ENCODE measurements at regions not wholly inside any gene's neighbourhood (a gene's known extent, or its start where the extent isn't known, plus 50 kb on each side); places are given as distances from the start of the nearest gene placed in this dataset.

GRCh38 chr10:131559450-131559911 lies 248.0 kb upstream of the TCERG1L start:
- Mint-ChIP-seq H3K27me3 (ENCODE audit: insufficient read depth) (no peaks in the 10 kb centered on the region), H3K9me3 (no peaks in the 10 kb centered on the region), H3K4me3 (no peak overlapping the region), H3K4me1 (ENCODE audit: low read depth) (no peaks in the 10 kb centered on the region), H3K36me3 (ENCODE audit: low read depth) (no peaks in the 10 kb centered on the region), H3K27ac (no peak overlapping the region)
- no peak for DNase-seq (ENCODE audit: low spot score)
- intact Hi-C loops (cut with micrococcal nuclease): no loop called here

GRCh38 chr10:131560166-131560565 lies 248.6 kb upstream of the TCERG1L start:
- no peaks in the 10 kb centered on the region for H3K36me3 Mint-ChIP-seq (ENCODE audit: low read depth)
- H3K27ac Mint-ChIP-seq: no peak overlapping the region
- peaks cover 7% of the 10 kb centered on the region for H3K9me3 Mint-ChIP-seq
- no peaks in the 10 kb centered on the region for H3K27me3 Mint-ChIP-seq (ENCODE audit: insufficient read depth)
- no peak overlapping the region for H3K4me3 Mint-ChIP-seq
- DNase-seq (ENCODE audit: low spot score): no peak
- intact Hi-C loops (cut with micrococcal nuclease): no loop called here
- H3K4me1 Mint-ChIP-seq (ENCODE audit: low read depth): no peaks in the 10 kb centered on the region

GRCh38 chr10:131560706-131561355 lies 249.3 kb upstream of the TCERG1L start:
- intact Hi-C loops (cut with micrococcal nuclease): no loop called here
- H3K4me3 Mint-ChIP-seq: no peak overlapping the region
- no peak for DNase-seq (ENCODE audit: low spot score)
- H3K27me3 Mint-ChIP-seq (ENCODE audit: insufficient read depth): no peaks in the 10 kb centered on the region
- no peaks in the 10 kb centered on the region for H3K4me1 Mint-ChIP-seq (ENCODE audit: low read depth)
- H3K27ac Mint-ChIP-seq: no peak overlapping the region
- H3K9me3 Mint-ChIP-seq: peaks cover 7% of the 10 kb centered on the region
- H3K36me3 Mint-ChIP-seq (ENCODE audit: low read depth): no peaks in the 10 kb centered on the region

GRCh38 chr10:131561897-131562296 lies 250.4 kb upstream of the TCERG1L start:
- no peak overlapping the region for H3K4me3 Mint-ChIP-seq
- H3K27ac Mint-ChIP-seq: no peak overlapping the region
- no peaks in the 10 kb centered on the region for H3K27me3 Mint-ChIP-seq (ENCODE audit: insufficient read depth)
- intact Hi-C loops (cut with micrococcal nuclease): no loop called here
- H3K4me1 Mint-ChIP-seq (ENCODE audit: low read depth): no peaks in the 10 kb centered on the region
- peaks cover 7% of the 10 kb centered on the region for H3K9me3 Mint-ChIP-seq
- no peaks in the 10 kb centered on the region for H3K36me3 Mint-ChIP-seq (ENCODE audit: low read depth)
- DNase-seq (ENCODE audit: low spot score): no peak

- peaks cover 7% of the 10 kb centered on the region for H3K9me3 Mint-ChIP-seq
- no peak for DNase-seq (ENCODE audit: low spot score)
- no peaks in the 10 kb centered on the region for H3K27me3 Mint-ChIP-seq (ENCODE audit: insufficient read depth)
- no peak overlapping the region for H3K4me3 Mint-ChIP-seq
- H3K36me3 Mint-ChIP-seq (ENCODE audit: low read depth): no peaks in the 10 kb centered on the region
- intact Hi-C loops (cut with micrococcal nuclease): no loop called here
- H3K27ac Mint-ChIP-seq: no peak overlapping the region
- no peaks in the 10 kb centered on the region for H3K4me1 Mint-ChIP-seq (ENCODE audit: low read depth)
Observed at GRCh38 chr10:131563411-131563810, 251.9 kb upstream of the TCERG1L start.

GRCh38 chr10:131567279-131568162 lies 256.0 kb upstream of the TCERG1L start:
- Mint-ChIP-seq H3K36me3 (ENCODE audit: low read depth) (no peaks in the 10 kb centered on the region), H3K9me3 (peaks cover 7% of the 10 kb centered on the region), H3K27me3 (ENCODE audit: insufficient read depth) (no peaks in the 10 kb centered on the region), H3K27ac (no peak overlapping the region), H3K4me3 (no peak overlapping the region), H3K4me1 (ENCODE audit: low read depth) (no peaks in the 10 kb centered on the region)
- no peak for DNase-seq (ENCODE audit: low spot score)
- intact Hi-C loops (cut with micrococcal nuclease): no loop called here

GRCh38 chr10:131568866-131569265 lies 257.3 kb upstream of the TCERG1L start:
- no peaks in the 10 kb centered on the region for H3K4me1 Mint-ChIP-seq (ENCODE audit: low read depth)
- no peak overlapping the region for H3K4me3 Mint-ChIP-seq
- DNase-seq (ENCODE audit: low spot score): no peak
- no peak overlapping the region for H3K27ac Mint-ChIP-seq
- peaks cover 7% of the 10 kb centered on the region for H3K9me3 Mint-ChIP-seq
- H3K36me3 Mint-ChIP-seq (ENCODE audit: low read depth): no peaks in the 10 kb centered on the region
- no peaks in the 10 kb centered on the region for H3K27me3 Mint-ChIP-seq (ENCODE audit: insufficient read depth)
- intact Hi-C loops (cut with micrococcal nuclease): no loop called here

- no peak overlapping the region for H3K27ac Mint-ChIP-seq
- no peak for DNase-seq (ENCODE audit: low spot score)
- H3K27me3 Mint-ChIP-seq (ENCODE audit: insufficient read depth): no peaks in the 10 kb centered on the region
- no peaks in the 10 kb centered on the region for H3K36me3 Mint-ChIP-seq (ENCODE audit: low read depth)
- no peak overlapping the region for H3K4me3 Mint-ChIP-seq
- no peaks in the 10 kb centered on the region for H3K4me1 Mint-ChIP-seq (ENCODE audit: low read depth)
- peaks cover under 1% of the 10 kb centered on the region for H3K9me3 Mint-ChIP-seq
- intact Hi-C loops (cut with micrococcal nuclease): no loop called here
Observed at GRCh38 chr10:131569851-131570715, 258.6 kb upstream of the TCERG1L start.

- DNase-seq (ENCODE audit: low spot score): no peak
- Mint-ChIP-seq H3K27me3 (ENCODE audit: insufficient read depth) (no peaks in the 10 kb centered on the region), H3K9me3 (no peaks in the 10 kb centered on the region), H3K4me3 (no peak overlapping the region), H3K27ac (no peak overlapping the region), H3K4me1 (ENCODE audit: low read depth) (no peaks in the 10 kb centered on the region), H3K36me3 (ENCODE audit: low read depth) (no peaks in the 10 kb centered on the region)
- intact Hi-C loops (cut with micrococcal nuclease): no loop called here
Observed at GRCh38 chr10:131570716-131571307, 259.3 kb upstream of the TCERG1L start.

GRCh38 chr10:131571346-131571745 lies 259.8 kb upstream of the TCERG1L start:
- intact Hi-C loops (cut with micrococcal nuclease): no loop called here
- no peak overlapping the region for H3K27ac Mint-ChIP-seq
- H3K4me1 Mint-ChIP-seq (ENCODE audit: low read depth): no peaks in the 10 kb centered on the region
- no peak overlapping the region for H3K4me3 Mint-ChIP-seq
- no peaks in the 10 kb centered on the region for H3K36me3 Mint-ChIP-seq (ENCODE audit: low read depth)
- no peaks in the 10 kb centered on the region for H3K27me3 Mint-ChIP-seq (ENCODE audit: insufficient read depth)
- no peak for DNase-seq (ENCODE audit: low spot score)
- H3K9me3 Mint-ChIP-seq: no peaks in the 10 kb centered on the region

GRCh38 chr10:131571865-131572264 lies 260.3 kb upstream of the TCERG1L start:
- DNase-seq (ENCODE audit: low spot score): no peak
- H3K27me3 Mint-ChIP-seq (ENCODE audit: insufficient read depth): no peaks in the 10 kb centered on the region
- H3K27ac Mint-ChIP-seq: no peak overlapping the region
- no peaks in the 10 kb centered on the region for H3K36me3 Mint-ChIP-seq (ENCODE audit: low read depth)
- H3K9me3 Mint-ChIP-seq: no peaks in the 10 kb centered on the region
- intact Hi-C loops (cut with micrococcal nuclease): no loop called here
- H3K4me3 Mint-ChIP-seq: no peak overlapping the region
- H3K4me1 Mint-ChIP-seq (ENCODE audit: low read depth): no peaks in the 10 kb centered on the region

GRCh38 chr10:131573256-131573655 lies 261.7 kb upstream of the TCERG1L start:
- Mint-ChIP-seq H3K27ac (no peak overlapping the region), H3K9me3 (no peaks in the 10 kb centered on the region), H3K36me3 (ENCODE audit: low read depth) (no peaks in the 10 kb centered on the region), H3K4me3 (no peak overlapping the region), H3K4me1 (ENCODE audit: low read depth) (no peaks in the 10 kb centered on the region), H3K27me3 (ENCODE audit: insufficient read depth) (no peaks in the 10 kb centered on the region)
- intact Hi-C loops (cut with micrococcal nuclease): no loop called here
- no peak for DNase-seq (ENCODE audit: low spot score)
